NCI-H1092 (cell line): ENCODE measurements at regions not wholly inside any gene's neighbourhood (a gene's known extent, or its start where the extent isn't known, plus 50 kb on each side); places are given as distances from the start of the nearest gene placed in this dataset.
"Not testable (repeated sequence)": the region's sequence is repeated elsewhere in the genome, so short reads cannot be mapped to it uniquely, and the experiment has no call there.

Experiments
- DNase-seq: peaks from one replicate; lab custom pipeline; 2025; lab: John Stamatoyannopoulos, UW

DNA sequence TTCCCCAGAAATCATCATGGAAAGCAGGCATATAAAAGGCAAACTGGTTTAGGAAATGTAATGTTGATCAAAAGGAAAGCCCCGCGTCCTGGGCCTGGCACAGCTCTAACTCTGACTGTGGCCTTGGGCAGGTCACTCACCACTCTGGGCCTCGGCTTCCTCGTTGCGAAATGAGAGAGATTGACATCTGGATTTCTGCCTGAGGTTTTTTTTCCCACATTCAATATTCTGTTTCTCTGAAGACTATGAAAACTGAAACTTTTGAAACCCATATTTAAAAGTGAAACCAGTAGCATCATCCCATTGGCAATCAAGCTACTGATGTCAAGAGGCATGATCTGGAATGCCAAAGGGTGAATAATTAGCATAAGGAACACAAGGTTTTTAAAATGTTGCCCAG, 369.7 kb upstream of the NPVF start:
- no peak for DNase-seq

GRCh38 chr7:25598765-25599164, 370.5 kb upstream of the NPVF start:
- no peak for DNase-seq

DNA sequence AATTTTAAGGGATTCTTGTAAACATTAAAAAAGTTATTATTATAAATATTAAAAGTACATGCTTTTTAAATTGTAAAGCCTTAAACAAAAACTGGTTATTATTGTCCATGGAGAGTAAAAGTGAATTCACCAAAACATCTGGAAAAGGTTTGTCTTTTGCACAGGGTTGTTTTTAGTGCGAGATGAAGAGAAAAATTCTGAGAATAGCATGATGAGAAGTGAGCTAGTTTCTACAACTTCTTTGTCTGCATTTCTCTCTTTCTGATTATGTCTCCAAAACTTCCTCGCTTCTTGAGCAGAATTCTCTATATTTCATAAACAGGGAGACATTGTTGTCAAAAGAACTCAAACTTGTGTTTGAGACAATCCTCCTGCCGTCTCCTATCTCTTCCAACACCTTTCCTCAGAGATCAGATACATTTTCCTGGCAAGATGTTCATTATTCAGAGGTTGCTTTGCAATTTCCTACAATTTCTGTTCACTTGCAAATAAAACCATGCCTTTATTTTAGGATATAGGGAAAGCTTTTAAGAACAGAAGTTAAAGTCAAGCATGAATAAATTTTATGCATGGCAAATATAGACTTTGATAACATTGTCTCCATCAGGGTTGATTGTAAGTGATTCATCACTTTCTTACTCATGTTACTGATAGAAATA, 372.1 kb upstream of the NPVF start:
- DNase-seq = no peak

DNA sequence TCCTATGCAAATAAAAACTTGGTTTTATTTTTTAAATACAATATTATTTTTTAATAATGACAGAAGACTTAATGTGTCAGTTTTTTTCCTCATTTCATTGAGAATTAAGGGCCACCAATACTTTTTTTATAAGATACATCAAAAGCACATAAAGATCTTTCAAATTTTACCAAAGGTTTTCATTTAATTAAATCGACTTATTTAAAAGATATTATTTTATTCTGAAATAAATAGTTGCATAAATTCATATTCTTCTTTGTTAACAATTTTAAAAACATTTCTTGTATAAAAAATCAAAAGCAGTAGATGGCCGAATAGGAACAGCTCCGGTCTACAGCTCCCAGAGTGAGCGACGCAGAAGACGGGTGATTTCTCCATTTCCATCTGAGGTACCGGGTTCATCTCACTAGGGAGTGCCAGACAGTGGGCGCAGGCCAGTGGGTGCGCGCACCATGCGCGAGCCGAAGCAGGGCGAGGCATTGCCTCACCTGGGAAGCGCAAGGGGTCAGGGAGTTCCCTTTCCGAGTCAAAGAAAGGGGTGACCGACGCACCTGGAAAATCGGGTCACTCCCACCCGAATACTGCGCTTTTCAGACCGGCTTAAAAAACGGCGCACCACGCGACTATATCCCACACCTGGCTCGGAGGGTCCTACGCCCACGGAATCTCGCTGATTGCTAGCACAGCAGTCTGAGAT, 374.6 kb upstream of the NPVF start:
- not testable (repeated sequence) for DNase-seq

DNA sequence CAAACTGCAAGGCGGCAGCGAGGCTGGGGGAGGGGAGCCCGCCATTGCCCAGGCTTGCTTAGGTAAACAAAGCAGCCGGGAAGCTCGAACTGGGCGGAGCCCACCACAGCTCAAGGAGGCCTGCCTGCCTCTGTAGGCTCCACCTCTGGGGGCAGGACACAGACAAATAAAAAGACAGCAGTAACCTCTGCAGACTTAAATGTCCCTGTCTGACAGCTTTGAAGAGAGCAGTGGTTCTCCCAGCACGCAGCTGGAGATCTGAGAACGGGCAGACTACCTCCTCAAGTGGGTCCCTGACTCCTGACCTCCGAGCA, 375.1 kb upstream of the NPVF start:
- not testable (repeated sequence) for DNase-seq

DNA sequence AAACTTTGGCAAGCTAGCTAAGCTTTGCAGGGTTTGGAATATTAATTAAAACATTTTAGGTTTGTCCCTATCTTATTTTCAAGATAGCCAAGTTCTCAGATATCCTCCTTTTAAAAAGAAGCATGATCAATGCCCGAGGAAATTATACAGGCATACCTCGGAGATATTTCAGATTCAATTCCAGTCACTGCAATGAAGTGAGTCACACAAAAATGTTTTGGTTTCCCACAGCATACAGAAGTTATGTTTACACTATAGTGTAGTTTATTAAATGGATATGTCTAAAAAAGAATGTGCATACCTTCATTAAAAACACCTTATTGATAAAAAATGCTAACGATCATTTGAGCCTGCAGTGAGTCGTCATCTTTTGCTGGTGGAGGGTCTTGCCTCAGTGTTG, 382.9 kb upstream of the NPVF start:
- no peak for DNase-seq

DNA sequence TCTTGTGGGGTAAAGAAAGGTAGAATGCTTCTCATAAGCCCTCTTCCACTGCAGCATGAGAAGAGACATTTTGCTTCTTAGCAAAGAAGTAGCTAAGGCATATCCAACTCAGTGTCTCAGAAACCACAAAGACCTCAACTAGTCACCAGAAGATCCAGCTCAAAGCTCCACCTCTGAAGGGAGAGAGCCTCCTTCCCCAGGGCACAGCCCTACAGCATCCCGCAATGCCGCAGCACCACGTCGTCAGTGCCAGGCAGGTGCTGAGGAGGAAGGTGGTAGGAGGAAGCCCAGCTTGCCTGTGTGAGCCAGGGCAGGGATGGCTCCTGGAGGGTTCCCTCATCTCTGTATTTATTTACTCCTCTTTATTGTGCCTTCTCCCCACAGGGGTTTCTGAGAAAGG, 385.6 kb upstream of the NPVF start:
- no peak for DNase-seq

GRCh38 chr7:25614415-25614814, 386.1 kb upstream of the NPVF start:
- no peak for DNase-seq

DNA sequence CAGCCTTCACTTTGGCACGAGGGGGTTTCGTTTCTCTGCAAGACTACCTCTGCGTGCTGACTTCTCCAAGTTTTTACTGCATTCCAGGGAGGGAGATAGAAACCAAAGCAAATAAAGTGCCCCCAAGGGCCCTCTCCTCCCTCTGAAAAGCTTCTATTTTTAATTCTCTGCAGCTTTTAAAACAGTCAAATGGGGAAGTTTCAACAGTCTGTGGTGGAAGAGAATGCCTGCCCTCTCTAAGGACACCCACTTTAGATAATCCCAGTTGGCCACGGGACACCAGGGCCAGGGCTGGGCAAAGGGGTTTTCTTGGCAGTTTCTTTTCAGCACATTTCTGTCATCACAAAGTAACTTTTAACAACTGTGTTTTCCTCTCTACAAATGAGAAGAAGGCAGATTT, 386.7 kb upstream of the NPVF start:
- no peak for DNase-seq

DNA sequence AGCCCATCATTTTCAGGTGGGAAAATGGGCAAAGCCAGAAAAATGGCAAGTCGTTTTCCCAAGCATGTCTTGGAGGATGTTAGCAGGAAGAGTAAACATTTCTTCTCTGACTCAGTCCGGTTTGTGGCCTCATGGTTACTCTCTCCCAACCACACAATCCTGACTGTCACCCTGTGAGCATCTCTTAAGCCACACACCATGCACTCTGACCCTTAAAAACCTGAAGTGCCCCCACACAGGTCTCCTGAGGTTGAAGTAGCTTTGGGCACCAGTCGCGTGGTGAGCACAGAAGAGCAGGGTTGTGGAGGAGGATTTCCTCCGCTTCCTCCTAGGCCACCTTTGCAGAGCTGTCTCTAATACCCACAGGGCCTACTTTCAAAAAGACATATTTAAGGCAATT, 387.3 kb upstream of the NPVF start:
- no peak for DNase-seq

GRCh38 chr7:25617214-25617613, 388.9 kb upstream of the NPVF start:
- DNase-seq = no peak

- DNase-seq = no peak
Measured at GRCh38 chr7:25617673-25618072, 389.4 kb upstream of the NPVF start.

- no peak for DNase-seq
Measured at GRCh38 chr7:25619381-25619780, 391.1 kb upstream of the NPVF start.

DNA sequence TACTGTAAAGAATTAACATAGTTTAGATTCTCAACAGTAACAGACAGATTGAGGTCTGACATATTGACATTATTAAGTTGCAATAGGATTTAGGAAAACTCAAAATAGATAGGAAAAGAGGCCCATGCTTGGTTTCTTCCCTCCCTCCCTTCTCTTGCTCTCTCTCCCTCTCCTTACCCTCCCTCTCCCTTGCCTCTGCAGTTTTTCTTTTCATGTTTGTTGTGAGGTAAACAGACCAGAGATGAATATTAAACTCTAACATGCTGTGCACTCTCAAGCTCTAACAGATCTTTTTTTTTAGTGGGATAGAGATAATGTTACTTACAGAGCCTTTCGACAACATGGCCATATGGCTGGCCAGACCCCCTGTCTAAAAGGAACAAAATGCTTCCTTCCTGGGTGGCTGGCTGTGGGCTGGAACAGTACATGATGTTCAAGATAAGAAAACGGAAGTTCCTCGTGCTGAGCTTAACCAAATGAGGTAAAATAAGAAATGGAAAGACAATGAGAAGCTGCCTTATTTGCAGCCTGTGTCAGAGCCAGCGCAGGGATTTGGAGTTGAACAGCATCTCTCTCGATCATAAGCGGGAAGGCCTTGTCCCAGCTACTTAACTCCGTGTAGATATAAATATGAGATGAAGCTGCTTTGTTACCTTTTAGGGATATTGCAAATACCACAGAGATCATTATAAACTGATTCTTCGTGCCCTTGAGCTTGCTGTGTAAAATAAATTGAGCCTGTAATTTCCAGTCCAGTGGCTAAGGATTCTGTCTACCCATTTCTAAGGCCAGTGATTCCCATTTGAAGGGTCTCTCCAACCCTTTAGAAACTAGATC, 391.9 kb upstream of the NPVF start:
- no peak for DNase-seq

GRCh38 chr7:25621993-25622392, 393.7 kb upstream of the NPVF start:
- no peak for DNase-seq

DNA sequence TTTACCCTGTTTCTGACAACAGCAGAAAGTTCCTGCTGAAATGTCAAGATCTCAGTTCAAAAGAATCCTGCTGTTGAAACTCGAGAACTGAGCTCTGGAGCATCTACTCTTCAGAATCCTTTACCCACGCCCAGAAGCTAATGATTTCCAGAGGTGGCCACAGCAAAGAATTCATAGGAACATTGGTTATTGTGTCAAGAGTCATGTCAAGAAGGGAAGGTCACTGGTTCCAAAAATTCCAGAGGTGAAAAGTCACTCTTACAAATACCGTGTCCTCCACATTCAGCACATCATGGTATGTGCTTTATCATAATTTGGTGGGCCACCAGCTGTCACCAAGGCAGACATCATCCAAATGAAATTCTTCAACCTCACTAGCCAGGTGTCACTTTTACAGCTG, 394.4 kb upstream of the NPVF start:
- no peak for DNase-seq

GRCh38 chr7:25624051-25624450, 395.8 kb upstream of the NPVF start:
- no peak for DNase-seq

GRCh38 chr7:25624833-25625232, 396.5 kb upstream of the NPVF start:
- DNase-seq = no peak

- no peak for DNase-seq
Measured at GRCh38 chr7:25625306-25625992, 397.2 kb upstream of the NPVF start.

DNA sequence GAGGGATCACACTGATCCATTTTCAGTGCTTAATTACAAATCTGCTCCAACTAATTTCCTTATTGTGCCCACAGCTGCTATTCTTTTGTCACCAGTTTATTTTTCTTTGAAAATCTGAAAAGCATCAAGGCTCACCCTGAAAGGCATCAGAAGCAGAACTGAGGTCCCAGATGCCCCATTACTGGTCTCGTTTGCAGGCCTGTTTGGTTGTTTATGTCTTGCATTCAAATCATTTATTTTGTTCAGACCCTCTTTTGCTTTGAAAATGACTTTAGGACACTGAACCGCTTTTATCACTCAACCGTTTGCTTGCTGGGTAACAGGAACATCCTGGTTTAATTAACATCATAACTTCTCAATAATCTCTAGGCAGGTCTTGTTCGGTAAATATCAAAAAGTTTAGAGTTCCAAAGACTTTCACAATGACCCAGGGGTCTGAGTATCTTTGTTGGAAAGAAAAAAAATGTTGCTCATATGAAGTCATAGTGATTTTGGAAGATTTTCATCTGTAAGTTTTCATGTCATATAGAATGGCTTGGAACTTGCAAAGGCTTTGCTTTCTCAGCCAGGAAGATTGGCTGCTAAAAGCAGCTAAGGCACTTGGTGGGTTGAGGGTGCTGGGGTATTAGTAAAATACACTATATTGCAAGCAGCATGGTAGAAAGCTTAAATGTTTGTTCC, 398.3 kb upstream of the NPVF start:
- DNase-seq = no peak

DNA sequence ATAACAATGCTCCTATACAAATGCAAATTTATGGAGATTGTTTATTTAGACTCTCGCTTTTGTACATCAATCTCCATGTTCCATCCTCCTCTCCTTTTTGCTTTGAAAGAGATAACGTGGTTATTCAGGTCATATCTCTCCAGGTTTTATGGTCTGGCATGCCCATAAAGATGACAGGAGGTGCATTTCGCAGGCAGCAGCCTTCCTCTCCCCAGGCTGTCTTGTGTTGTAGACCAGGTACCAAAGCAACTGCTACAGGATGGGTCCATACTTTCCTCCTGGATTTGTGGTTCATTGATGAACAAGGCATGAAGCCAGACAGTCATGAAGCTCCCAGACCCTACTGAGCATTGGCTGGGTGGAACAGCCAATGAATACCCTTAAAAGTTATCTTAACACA, 400.2 kb upstream of the NPVF start:
- no peak for DNase-seq

GRCh38 chr7:25632616-25633015, 404.3 kb upstream of the NPVF start:
- no peak for DNase-seq
